H1 (cell line): ENCODE measurements at regions not wholly inside any gene's neighbourhood (a gene's known extent, or its start where the extent isn't known, plus 50 kb on each side); places are given as distances from the start of the nearest gene placed in this dataset.

ENCODE experiments used
- CREB1 ChIP-seq: IDR thresholded peaks from 2 replicates; pipeline ENCODE4 v1.6.1; 2012; ENCODE audit warnings: inconsistent platforms
- EGR1 ChIP-seq: IDR thresholded peaks from 2 replicates; pipeline ENCODE4 v1.6.1; 2011; ENCODE audit warnings: low read depth, low read length, borderline replicate concordance
- FOSL1 ChIP-seq: IDR thresholded peaks from 2 replicates; pipeline ENCODE4 v1.6.1; 2011; ENCODE audit warnings: mild to moderate bottlenecking, low read depth, low read length, moderate library complexity; ENCODE audit not compliant: insufficient read depth
- KDM1A ChIP-seq: fragments of 200-600, 300-600 bp; sonication (generic); IDR thresholded peaks from 2 replicates; pipeline ENCODE4 v1.7.1; 2016; ENCODE audit warnings: mild to moderate bottlenecking, low read length, borderline replicate concordance
- POLR2A ChIP-seq, 2 experiments: IDR thresholded peaks; 1 replicate in 1 of 2; 2 replicates in 1 of 2; pipeline ENCODE4 v1.6.1; 2011; ENCODE audit warnings: low read depth in 2 of 2, low read length in 2 of 2, mild to moderate bottlenecking in 2 of 2; ENCODE audit errors: control extremely low read depth in 1 of 2
- POLR2AphosphoS5 ChIP-seq: IDR thresholded peaks from 2 replicates; pipeline ENCODE4 v1.6.1; 2011; ENCODE audit warnings: low read depth, low read length
- SIN3A ChIP-seq, 2 experiments: IDR thresholded peaks in 1 of 2; conservative IDR thresholded peaks in 1 of 2; 2 replicates each; pipeline ENCODE4 v1.6.1; 2011 to 2012; ENCODE audit warnings: low read length in 2 of 2, improper control_type of control experiment in 1 of 2, low read depth in 1 of 2, mild to moderate bottlenecking in 1 of 2
- SP2 ChIP-seq: IDR thresholded peaks from 2 replicates; pipeline ENCODE4 v1.6.1; 2012; ENCODE audit warnings: mild to moderate bottlenecking, low read length, inconsistent platforms
- SRF ChIP-seq: IDR thresholded peaks from 2 replicates; pipeline ENCODE4 v1.6.1; 2011; ENCODE audit warnings: mild to moderate bottlenecking, low read depth, low read length, moderate library complexity
- TF ChIP-seq, protein P1 (sequence below), 3 experiments: IDR thresholded peaks; 1 replicate in 2 of 3; 2 replicates in 1 of 3; pipeline versions ENCODE4 v1.5.1 to v1.6.1; 2011; ENCODE audit warnings: low read length in 3 of 3, mild to moderate bottlenecking in 3 of 3, inconsistent platforms in 2 of 3, low read depth in 1 of 3, moderate library complexity in 1 of 3; ENCODE audit not compliant: insufficient read depth in 1 of 3; ENCODE audit errors: control extremely low read depth in 1 of 3
- TF ChIP-seq, protein P2 (sequence below): IDR thresholded peaks from 2 replicates; pipeline ENCODE4 v1.6.1; 2011; ENCODE audit warnings: low read length, improper control_type of control experiment

DNA sequence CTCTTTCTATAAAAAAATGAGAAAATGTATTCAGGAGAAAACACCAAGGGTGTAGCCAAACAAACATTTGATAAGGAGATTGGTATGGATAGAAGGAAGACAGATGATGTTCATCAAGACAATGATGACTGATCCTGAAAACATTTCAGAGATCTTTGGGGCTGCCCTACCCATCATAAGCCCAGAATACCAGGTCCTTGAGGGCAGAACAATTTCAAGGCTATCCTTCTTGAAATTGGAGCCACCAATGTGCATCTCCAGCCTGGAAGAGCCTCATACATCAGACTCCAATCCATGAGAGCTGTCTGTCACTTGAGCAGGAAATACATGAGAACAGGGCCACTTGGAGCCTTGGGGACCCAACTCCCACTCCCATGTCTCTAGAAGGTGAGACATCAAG is 89.5 kb upstream of the ANKRD28 start:
- TF ChIP-seq FOSL1 (no peak), SIN3A (conservative IDR thresholded peaks at IDR 0.05 in 1 of 2, IDR thresholded peaks at IDR 0.05 in 1 of 2; ENCODE audit: low read depth in 1 of 2, low read length in 2 of 2) (no peak), EGR1 (no peak), POLR2AphosphoS5 (no peak), POLR2A (IDR thresholded peaks at IDR 0.05; ENCODE audit: control extremely low read depth in 1 of 2, low read depth in 2 of 2, low read length in 2 of 2) (no peak), SP2 (no peak), CREB1 (no peak), KDM1A (no peak), SRF (no peak)
- TF ChIP-seq, protein P1, sequence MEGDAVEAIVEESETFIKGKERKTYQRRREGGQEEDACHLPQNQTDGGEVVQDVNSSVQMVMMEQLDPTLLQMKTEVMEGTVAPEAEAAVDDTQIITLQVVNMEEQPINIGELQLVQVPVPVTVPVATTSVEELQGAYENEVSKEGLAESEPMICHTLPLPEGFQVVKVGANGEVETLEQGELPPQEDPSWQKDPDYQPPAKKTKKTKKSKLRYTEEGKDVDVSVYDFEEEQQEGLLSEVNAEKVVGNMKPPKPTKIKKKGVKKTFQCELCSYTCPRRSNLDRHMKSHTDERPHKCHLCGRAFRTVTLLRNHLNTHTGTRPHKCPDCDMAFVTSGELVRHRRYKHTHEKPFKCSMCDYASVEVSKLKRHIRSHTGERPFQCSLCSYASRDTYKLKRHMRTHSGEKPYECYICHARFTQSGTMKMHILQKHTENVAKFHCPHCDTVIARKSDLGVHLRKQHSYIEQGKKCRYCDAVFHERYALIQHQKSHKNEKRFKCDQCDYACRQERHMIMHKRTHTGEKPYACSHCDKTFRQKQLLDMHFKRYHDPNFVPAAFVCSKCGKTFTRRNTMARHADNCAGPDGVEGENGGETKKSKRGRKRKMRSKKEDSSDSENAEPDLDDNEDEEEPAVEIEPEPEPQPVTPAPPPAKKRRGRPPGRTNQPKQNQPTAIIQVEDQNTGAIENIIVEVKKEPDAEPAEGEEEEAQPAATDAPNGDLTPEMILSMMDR (IDR thresholded peaks at IDR 0.05; ENCODE audit: control extremely low read depth in 1 of 3, insufficient read depth in 1 of 3, low read depth in 1 of 3, low read length in 3 of 3) = no peak
- TF ChIP-seq, protein P2, sequence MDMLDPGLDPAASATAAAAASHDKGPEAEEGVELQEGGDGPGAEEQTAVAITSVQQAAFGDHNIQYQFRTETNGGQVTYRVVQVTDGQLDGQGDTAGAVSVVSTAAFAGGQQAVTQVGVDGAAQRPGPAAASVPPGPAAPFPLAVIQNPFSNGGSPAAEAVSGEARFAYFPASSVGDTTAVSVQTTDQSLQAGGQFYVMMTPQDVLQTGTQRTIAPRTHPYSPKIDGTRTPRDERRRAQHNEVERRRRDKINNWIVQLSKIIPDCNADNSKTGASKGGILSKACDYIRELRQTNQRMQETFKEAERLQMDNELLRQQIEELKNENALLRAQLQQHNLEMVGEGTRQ = no peak
